HL-60 (cell line): ENCODE measurements at regions not wholly inside any gene's neighbourhood (a gene's known extent, or its start where the extent isn't known, plus 50 kb on each side); places are given as distances from the start of the nearest gene placed in this dataset.
"Not testable (repeated sequence)": the region's sequence is repeated elsewhere in the genome, so short reads cannot be mapped to it uniquely, and the experiment has no call there.

Source experiments
- DNase-seq, 2 experiments: peaks; one replicate each; pipeline ENCODE4 v3.0.0-alpha.2; 2010 to 2020; ENCODE audit warnings: low read depth in 1 of 2, low spot score in 1 of 2
- H3K27ac ChIP-seq: fragments of 250-450 bp; sonication (Bioruptor Pico); replicated peaks from 2 replicates; pipeline ENCODE4 v1.5.1; 2020; ENCODE audit warnings: mild to moderate bottlenecking, moderate library complexity
- H3K27me3 ChIP-seq: fragments of 250-450 bp; sonication (Bioruptor Pico); 2 replicates; pipeline ENCODE4 v1.5.1; 2021; ENCODE audit warnings: mild to moderate bottlenecking, moderate library complexity; ENCODE audit not compliant: insufficient read depth, poor library complexity, severe bottlenecking
- H3K4me3 ChIP-seq: replicated peaks from 2 replicates; pipeline ENCODE4 v1.5.1; 2011; ENCODE audit warnings: mild to moderate bottlenecking, control low read depth, low read length; ENCODE audit not compliant: insufficient read depth
- GABPA ChIP-seq: IDR thresholded peaks from 2 replicates; pipeline ENCODE4 v1.6.1; 2012; ENCODE audit warnings: low read depth
- POLR2AphosphoS5 ChIP-seq: IDR thresholded peaks from 2 replicates; pipeline ENCODE4 v1.6.1; 2012; ENCODE audit warnings: low read depth
- SPI1 ChIP-seq: IDR thresholded peaks from 2 replicates; pipeline ENCODE4 v1.6.1; 2012; ENCODE audit warnings: low read depth, mild to moderate bottlenecking, borderline replicate concordance
- TF ChIP-seq, protein P1 (sequence below): IDR thresholded peaks from one replicate; pipeline ENCODE4 v1.5.1; 2011; ENCODE audit warnings: low read length, control low read depth, inconsistent platforms; ENCODE audit not compliant: insufficient read depth
- TF ChIP-seq, protein P2 (sequence below): IDR thresholded peaks from 2 replicates; pipeline ENCODE4 v1.6.1; 2012; ENCODE audit warnings: low read depth; ENCODE audit not compliant: insufficient replicate concordance

DNA sequence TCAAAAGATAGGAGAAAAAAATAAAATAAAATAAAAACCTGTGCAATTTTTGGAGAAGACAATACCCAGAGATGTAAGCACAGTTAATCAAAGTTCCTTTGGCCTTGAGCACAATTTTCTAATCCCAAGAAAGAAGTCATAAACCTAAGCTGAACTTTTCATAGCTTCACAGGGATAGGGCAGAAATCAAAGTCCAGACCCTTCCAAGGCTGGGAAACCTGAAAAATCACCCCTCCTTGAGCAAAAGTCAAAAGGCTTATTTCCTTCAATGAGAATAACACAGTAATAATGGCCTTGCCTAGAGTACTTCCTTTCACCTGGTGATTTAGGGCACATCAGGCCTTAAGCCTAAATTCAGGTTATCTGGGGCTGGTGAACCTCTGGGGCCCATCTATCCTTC is 415.0 kb upstream of the BTBD3 start:
- Histone ChIP-seq H3K4me3 (no peak overlapping the region), H3K27ac (no peak overlapping the region), H3K27me3 (no peaks in the 10 kb centered on the region)
- no peak for DNase-seq
- TF ChIP-seq, protein P1, sequence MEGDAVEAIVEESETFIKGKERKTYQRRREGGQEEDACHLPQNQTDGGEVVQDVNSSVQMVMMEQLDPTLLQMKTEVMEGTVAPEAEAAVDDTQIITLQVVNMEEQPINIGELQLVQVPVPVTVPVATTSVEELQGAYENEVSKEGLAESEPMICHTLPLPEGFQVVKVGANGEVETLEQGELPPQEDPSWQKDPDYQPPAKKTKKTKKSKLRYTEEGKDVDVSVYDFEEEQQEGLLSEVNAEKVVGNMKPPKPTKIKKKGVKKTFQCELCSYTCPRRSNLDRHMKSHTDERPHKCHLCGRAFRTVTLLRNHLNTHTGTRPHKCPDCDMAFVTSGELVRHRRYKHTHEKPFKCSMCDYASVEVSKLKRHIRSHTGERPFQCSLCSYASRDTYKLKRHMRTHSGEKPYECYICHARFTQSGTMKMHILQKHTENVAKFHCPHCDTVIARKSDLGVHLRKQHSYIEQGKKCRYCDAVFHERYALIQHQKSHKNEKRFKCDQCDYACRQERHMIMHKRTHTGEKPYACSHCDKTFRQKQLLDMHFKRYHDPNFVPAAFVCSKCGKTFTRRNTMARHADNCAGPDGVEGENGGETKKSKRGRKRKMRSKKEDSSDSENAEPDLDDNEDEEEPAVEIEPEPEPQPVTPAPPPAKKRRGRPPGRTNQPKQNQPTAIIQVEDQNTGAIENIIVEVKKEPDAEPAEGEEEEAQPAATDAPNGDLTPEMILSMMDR: no peak
- no peak for TF ChIP-seq SPI1
- TF ChIP-seq GABPA: no peak
- TF ChIP-seq, protein P2, sequence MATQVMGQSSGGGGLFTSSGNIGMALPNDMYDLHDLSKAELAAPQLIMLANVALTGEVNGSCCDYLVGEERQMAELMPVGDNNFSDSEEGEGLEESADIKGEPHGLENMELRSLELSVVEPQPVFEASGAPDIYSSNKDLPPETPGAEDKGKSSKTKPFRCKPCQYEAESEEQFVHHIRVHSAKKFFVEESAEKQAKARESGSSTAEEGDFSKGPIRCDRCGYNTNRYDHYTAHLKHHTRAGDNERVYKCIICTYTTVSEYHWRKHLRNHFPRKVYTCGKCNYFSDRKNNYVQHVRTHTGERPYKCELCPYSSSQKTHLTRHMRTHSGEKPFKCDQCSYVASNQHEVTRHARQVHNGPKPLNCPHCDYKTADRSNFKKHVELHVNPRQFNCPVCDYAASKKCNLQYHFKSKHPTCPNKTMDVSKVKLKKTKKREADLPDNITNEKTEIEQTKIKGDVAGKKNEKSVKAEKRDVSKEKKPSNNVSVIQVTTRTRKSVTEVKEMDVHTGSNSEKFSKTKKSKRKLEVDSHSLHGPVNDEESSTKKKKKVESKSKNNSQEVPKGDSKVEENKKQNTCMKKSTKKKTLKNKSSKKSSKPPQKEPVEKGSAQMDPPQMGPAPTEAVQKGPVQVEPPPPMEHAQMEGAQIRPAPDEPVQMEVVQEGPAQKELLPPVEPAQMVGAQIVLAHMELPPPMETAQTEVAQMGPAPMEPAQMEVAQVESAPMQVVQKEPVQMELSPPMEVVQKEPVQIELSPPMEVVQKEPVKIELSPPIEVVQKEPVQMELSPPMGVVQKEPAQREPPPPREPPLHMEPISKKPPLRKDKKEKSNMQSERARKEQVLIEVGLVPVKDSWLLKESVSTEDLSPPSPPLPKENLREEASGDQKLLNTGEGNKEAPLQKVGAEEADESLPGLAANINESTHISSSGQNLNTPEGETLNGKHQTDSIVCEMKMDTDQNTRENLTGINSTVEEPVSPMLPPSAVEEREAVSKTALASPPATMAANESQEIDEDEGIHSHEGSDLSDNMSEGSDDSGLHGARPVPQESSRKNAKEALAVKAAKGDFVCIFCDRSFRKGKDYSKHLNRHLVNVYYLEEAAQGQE: no peak
- no peak for TF ChIP-seq POLR2AphosphoS5

DNA sequence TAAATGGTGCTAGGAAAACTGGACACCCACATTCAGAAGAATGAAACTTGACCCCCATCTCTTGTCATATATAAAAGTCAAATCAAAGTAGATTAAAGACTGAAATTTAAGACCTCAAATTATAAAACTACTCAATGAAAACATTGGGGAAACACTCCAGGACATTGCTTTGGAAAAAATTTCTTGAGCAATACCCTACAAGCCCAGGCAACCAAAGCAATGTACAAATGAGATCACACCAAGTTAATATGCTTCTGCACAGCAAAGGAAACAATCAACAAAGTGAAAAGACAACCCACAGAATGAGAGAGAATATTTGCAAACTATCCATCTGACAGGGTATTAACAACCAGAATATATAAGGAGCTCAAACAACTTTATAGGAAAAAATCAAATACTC is 407.9 kb upstream of the BTBD3 start:
- no peak for DNase-seq
- TF ChIP-seq GABPA: no peak
- no peak for TF ChIP-seq POLR2AphosphoS5
- TF ChIP-seq, protein P1: no peak
- TF ChIP-seq SPI1: no peak
- TF ChIP-seq, protein P2: no peak
- Histone ChIP-seq H3K4me3 (no peak overlapping the region), H3K27ac (no peak overlapping the region), H3K27me3 (no peaks in the 10 kb centered on the region)

DNA sequence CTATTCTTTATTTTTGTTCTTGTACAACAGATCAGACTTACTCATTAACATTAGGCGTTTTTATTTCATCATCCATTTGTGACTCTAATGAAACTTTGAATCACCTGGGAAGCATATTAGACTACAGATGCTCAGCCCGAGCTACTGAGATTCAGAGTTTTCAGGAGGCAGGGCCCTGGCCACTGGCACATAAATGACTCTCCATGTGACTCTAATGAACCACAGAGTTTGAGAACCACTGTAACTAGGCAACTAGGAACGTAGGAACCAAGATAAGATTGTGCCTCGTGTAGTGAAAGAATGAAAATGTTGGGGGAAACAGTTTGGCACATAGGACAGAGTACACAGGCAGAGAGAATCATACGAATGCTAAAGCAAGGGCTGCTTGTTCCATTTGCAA is 405.9 kb upstream of the BTBD3 start:
- H3K27ac ChIP-seq: no peak overlapping the region
- H3K27me3 ChIP-seq: no peaks in the 10 kb centered on the region
- TF ChIP-seq SPI1: no peak
- no peak for TF ChIP-seq GABPA
- TF ChIP-seq, protein P2: no peak
- H3K4me3 ChIP-seq: no peak overlapping the region
- DNase-seq: no peak

DNA sequence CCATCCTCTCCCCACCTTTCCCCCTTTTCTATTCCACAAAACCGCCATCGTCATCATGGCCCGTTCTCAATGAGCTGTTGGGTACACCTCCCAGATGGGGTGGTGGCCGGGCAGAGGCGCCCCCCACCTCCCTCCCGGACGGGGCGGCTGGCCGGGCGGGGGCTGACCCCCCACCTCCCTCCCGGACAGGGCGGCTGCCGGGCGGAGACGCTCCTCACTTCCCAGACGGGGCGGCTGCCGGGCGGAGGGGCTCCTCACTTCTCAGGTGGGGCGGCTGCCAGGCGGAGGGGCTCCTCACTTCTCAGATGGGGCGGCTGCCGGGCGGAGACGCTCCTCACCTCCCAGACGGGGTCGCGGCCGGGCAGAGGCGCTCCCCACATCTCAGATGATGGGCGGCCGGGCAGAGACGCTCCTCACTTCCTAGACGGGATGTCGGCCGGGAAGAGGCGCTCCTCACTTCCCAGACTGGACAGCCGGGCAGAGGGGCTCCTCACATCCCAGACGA is 404.4 kb upstream of the BTBD3 start:
- H3K27me3 ChIP-seq, DNase-seq, H3K27ac ChIP-seq, H3K4me3 ChIP-seq: not testable (repeated sequence)
